ENCODE measurements at regions not wholly inside any gene's neighbourhood (a gene's known extent, or its start where the extent isn't known, plus 50 kb on each side); places are given as distances from the start of the nearest gene placed in this dataset.

GRCh38 chr6:14837435-14837834 lies 408.4 kb upstream of the JARID2 start:
- TF ChIP-seq CTCF (IDR thresholded peaks at IDR 0.05; ENCODE audit: poor library complexity, severe bottlenecking) = no peak
- ATAC-seq (ENCODE audit: low read depth) = no peak
- H3K36me3 ChIP-seq (ENCODE audit: low read depth) = no peaks in the 10 kb centered on the region

GRCh38 chr6:14838133-14838583 lies 407.7 kb upstream of the JARID2 start:
- Histone ChIP-seq H3K27ac (ENCODE audit: poor library complexity, severe bottlenecking) (no peak overlapping the region), H3K4me1 (ENCODE audit: insufficient read depth, poor library complexity, severe bottlenecking) (peaks cover 4% of the 10 kb centered on the region), H3K4me3 (ENCODE audit: severe bottlenecking) (no peak overlapping the region), H3K27me3 (ENCODE audit: insufficient read depth, poor library complexity, severe bottlenecking) (no peaks in the 10 kb centered on the region), H3K9me3 (ENCODE audit: severe bottlenecking) (no peaks in the 10 kb centered on the region), H3K36me3 (ENCODE audit: low read depth) (no peaks in the 10 kb centered on the region)
- DNase-seq (ENCODE audit: low spot score) (no peak), ATAC-seq (ENCODE audit: low read depth) (no peak)
- TF ChIP-seq CTCF (IDR thresholded peaks at IDR 0.05; ENCODE audit: poor library complexity, severe bottlenecking) = no peak

More at GRCh38 chr6:14837435-14837834, 408.4 kb upstream of the JARID2 start:
- Histone ChIP-seq H3K27ac (ENCODE audit: poor library complexity, severe bottlenecking) (no peak overlapping the region), H3K4me3 (ENCODE audit: severe bottlenecking) (no peak overlapping the region), H3K27me3 (ENCODE audit: insufficient read depth, poor library complexity, severe bottlenecking) (no peaks in the 10 kb centered on the region), H3K9me3 (ENCODE audit: severe bottlenecking) (no peaks in the 10 kb centered on the region), H3K4me1 (ENCODE audit: insufficient read depth, poor library complexity, severe bottlenecking) (peaks cover 3% of the 10 kb centered on the region)
- DNase-seq (ENCODE audit: low spot score) = no peak

GRCh38 chr6:14841901-14842421 lies 403.9 kb upstream of the JARID2 start:
- no peak for DNase-seq (ENCODE audit: low spot score)
- Histone ChIP-seq H3K9me3 (ENCODE audit: severe bottlenecking) (no peaks in the 10 kb centered on the region), H3K27me3 (ENCODE audit: insufficient read depth, poor library complexity, severe bottlenecking) (no peaks in the 10 kb centered on the region), H3K36me3 (ENCODE audit: low read depth) (no peaks in the 10 kb centered on the region), H3K4me1 (ENCODE audit: insufficient read depth, poor library complexity, severe bottlenecking) (peaks cover 4% of the 10 kb centered on the region), H3K4me3 (ENCODE audit: severe bottlenecking) (no peak overlapping the region), H3K27ac (ENCODE audit: poor library complexity, severe bottlenecking) (peak overlapping the region; percentile 19)
- TF ChIP-seq CTCF (IDR thresholded peaks at IDR 0.05; ENCODE audit: poor library complexity, severe bottlenecking) = no peak
- ATAC-seq (ENCODE audit: low read depth) = peak; percentile 87

- no peaks in the 10 kb centered on the region for H3K9me3 ChIP-seq (ENCODE audit: severe bottlenecking)
- H3K36me3 ChIP-seq (ENCODE audit: low read depth) = no peaks in the 10 kb centered on the region
- ATAC-seq (ENCODE audit: low read depth) (no peak), DNase-seq (ENCODE audit: low spot score) (no peak)
- H3K4me3 ChIP-seq (ENCODE audit: severe bottlenecking) = no peak overlapping the region
- no peak overlapping the region for H3K27ac ChIP-seq (ENCODE audit: poor library complexity, severe bottlenecking)
- H3K27me3 ChIP-seq (ENCODE audit: insufficient read depth, poor library complexity, severe bottlenecking) = no peaks in the 10 kb centered on the region
- TF ChIP-seq CTCF (IDR thresholded peaks at IDR 0.05; ENCODE audit: poor library complexity, severe bottlenecking) = no peak
- H3K4me1 ChIP-seq (ENCODE audit: insufficient read depth, poor library complexity, severe bottlenecking) = peaks cover 4% of the 10 kb centered on the region
Observed at GRCh38 chr6:14844411-14844810, 401.5 kb upstream of the JARID2 start.

GRCh38 chr6:14848019-14848418 lies 397.9 kb upstream of the JARID2 start:
- TF ChIP-seq CTCF (IDR thresholded peaks at IDR 0.05; ENCODE audit: poor library complexity, severe bottlenecking) = no peak
- no peak for ATAC-seq (ENCODE audit: low read depth)
- no peaks in the 10 kb centered on the region for H3K4me1 ChIP-seq (ENCODE audit: insufficient read depth, poor library complexity, severe bottlenecking)
- H3K36me3 ChIP-seq (ENCODE audit: low read depth) = no peaks in the 10 kb centered on the region
- H3K27ac ChIP-seq (ENCODE audit: poor library complexity, severe bottlenecking) = no peak overlapping the region
- no peaks in the 10 kb centered on the region for H3K27me3 ChIP-seq (ENCODE audit: insufficient read depth, poor library complexity, severe bottlenecking)
- H3K4me3 ChIP-seq (ENCODE audit: severe bottlenecking) = no peak overlapping the region
- no peaks in the 10 kb centered on the region for H3K9me3 ChIP-seq (ENCODE audit: severe bottlenecking)
- DNase-seq (ENCODE audit: low spot score) = no peak
